Occipital lobe (tissue), 1 donor: ENCODE measurements at regions not wholly inside any gene's neighbourhood (a gene's known extent, or its start where the extent isn't known, plus 50 kb on each side); places are given as distances from the start of the nearest gene placed in this dataset.
"Not testable (repeated sequence)": the region's sequence is repeated elsewhere in the genome, so short reads cannot be mapped to it uniquely, and the experiment has no call there.

Experiments
- DNase-seq: peaks from one replicate; lab custom pipeline; 2025; lab: John Stamatoyannopoulos, UW

GRCh38 chr4:132085105-132085504, 1064.0 kb upstream of the PCDH10 start:
- DNase-seq: no peak

DNA sequence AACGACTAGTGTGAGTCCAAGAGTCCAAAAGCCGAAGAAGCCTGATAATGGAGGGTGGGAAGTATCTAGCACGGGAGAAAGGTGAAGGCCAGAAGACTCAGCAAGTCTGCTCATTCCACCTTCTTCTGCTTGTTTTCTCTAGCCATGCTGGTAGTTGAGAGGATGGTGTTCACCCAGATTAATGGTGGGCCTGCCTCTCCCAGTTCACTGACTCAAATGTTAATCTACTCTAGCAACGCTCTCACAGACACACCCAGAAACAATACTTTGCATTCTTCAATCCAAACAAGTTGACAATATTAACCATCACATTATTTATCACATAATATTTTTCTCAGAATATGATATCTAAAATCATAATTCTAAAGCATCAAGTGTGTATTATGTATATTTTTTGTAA, 1055.1 kb upstream of the PCDH10 start:
- no peak for DNase-seq

DNA sequence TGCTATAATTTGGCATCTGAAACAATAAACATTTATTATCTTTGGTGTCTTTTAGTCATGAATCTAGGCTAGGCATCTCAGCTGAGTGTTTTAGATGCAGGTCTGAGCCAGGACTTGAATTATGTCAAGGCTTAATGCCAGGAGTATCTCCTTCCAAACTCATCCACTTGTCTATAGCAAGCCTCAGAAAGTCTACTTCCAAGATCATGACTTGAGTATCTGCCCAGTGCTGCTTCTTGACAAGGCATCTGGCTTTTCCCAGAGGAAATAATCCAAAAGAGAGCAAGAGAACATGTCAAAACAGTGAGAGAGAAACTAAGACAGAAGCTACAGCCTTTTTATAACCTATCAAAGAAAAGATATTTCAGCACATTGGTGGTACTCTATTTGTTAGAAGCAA, 1052.1 kb upstream of the PCDH10 start:
- no peak for DNase-seq

DNA sequence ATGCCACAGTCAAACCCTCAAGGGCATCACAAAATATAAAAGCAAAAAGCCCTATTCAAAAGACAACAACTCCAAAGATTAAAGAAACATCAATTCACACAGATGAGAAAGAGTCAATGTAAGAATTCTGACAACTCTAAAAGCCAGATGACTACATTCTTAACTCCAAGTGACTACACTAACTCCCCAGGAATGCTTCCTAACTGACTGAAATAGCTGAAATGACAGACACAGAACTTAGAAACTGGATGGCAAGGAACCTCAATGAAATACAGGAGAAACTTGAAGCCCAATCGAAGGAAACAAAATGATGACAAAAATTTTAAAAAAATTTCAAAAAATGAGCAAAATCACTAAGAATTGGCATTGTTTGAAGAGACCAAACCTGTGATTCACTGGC, 1047.6 kb upstream of the PCDH10 start:
- no peak for DNase-seq

DNA sequence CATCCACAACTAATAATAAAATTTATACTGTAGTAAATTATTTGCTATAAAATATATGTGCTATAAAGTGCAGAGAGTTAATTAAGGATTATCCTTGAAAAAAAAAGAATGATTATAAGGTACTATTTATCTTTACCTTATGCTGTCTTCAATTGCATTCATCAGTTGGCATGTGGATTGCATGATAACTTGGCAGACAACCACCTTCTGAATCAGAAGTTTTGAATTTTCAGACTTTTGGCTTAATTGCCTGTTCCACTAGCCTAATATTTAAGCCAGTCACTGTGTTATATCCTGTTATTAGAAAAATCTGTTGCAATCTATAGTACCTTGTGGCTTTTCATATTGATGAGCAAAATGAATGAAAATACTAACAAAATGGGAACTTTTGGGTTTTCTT, 1040.3 kb upstream of the PCDH10 start:
- no peak for DNase-seq

GRCh38 chr4:132114885-132115284, 1034.2 kb upstream of the PCDH10 start:
- DNase-seq: no peak

- not testable (repeated sequence) for DNase-seq
Measured at GRCh38 chr4:132122741-132123140, 1026.4 kb upstream of the PCDH10 start.

DNA sequence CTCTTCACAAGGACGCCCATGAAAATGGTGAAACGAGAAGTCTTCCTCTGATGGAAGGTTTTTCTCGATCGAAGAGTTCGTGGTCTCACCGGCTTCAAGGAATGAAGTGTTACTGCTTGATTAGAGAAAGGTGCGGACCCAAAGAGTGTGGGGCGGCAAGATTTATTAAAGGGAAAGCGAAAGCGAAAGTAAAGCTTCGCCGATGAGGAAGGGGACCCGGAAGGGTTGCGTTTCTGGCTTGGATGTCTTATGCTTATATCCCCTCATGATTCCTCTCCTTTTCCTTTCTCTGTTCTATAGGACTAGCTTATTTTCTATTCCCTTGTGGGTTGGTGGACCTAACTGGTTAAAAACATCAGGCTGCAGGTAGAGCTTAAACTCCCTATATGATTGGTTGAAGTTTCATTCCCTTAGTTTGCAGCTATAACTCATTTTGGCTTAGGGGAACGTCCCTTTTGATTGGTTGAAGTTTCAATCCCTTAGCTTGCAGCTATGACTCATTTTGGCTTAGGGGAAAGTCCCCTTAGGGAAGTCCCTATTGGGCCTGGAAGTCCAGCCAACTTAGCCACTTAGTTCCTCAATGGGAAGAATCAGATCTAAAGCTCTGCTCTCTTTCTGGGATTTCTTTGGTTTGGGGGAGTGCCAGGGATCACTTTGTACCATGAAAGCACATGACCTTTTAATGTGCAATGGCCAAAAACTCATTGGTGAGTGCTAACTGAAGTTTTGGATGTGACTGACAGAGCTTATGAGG, 1025.0 kb upstream of the PCDH10 start:
- DNase-seq: no peak

DNA sequence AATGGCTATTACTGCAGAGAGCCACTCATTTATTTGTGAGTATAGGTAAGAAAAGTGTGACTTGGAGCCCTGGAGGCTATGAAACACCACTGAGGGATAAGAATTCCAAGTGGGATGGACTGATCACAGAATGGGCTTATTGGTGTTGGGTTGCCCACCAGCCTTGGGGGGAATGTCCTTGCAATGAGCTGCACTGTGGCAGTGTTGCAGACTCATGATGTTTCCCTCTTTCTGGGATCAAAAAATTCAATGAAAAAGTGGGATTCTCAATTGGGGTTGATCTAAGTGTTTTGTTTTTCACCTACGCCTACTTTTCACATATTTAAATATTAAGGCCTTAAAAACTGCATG, 1024.5 kb upstream of the PCDH10 start:
- no peak for DNase-seq

DNA sequence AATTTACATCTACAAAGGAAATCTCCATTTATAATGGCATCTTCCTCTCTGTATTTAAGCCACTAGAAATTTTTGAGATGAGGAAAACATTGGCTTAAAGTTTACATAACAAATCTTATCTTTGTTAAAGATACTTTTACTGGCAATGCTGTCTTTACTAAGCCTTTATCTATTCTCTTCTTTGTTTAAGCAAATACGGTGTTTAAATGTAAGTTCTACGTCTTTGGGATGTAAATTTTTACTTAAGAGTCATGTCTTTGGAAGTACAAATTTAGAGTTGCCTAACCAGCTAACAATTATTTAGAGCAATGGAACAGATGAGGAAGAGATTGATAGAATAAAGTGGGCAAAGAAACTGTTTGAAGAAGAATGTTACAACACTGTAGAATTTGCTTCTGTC, 1024.0 kb upstream of the PCDH10 start:
- no peak for DNase-seq

DNA sequence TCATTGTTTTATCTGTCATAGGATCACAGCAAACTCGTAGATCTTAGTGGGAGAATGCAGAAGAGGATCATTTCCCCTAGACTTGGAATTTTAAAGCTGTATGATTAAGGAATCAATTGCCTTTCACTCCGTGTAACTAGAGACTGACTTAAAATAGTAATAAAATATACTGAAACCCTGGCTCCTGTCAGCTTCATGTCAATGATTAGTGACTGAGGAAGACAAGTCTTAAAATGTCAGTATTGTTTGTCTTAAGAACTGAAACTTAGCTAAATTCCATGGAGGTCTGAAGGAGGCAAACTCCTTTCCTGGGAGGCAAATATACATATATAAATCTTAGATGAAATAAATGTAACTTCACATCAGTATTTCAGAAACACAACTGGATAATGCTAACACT, 1016.7 kb upstream of the PCDH10 start:
- no peak for DNase-seq

GRCh38 chr4:132169660-132170059, 979.4 kb upstream of the PCDH10 start:
- no peak for DNase-seq

- no peak for DNase-seq
Measured at GRCh38 chr4:132180020-132180427, 969.1 kb upstream of the PCDH10 start.

GRCh38 chr4:132195176-132195575, 953.9 kb upstream of the PCDH10 start:
- no peak for DNase-seq

- no peak for DNase-seq
Measured at GRCh38 chr4:132203618-132204017, 945.5 kb upstream of the PCDH10 start.

- DNase-seq: no peak
Measured at GRCh38 chr4:132214519-132214918, 934.6 kb upstream of the PCDH10 start.

DNA sequence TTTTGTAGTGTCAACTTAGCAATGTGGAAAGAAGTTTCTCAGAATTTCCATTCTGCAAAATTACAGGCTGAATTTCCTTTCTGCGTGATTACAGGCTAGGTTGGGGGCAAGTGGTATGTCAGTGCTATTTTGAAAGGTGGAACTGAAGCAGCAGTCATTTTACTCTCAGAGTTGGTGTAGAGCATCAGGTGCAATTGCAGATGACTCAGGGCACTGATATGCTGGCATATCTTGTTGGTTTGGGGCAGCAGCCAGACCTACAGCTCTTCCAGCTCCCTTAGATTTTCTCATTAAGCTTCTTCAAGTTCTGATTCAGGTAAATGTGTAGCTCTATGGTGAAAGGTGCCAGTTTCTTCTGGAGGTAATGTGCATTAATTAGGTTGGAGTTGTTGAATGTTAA, 930.7 kb upstream of the PCDH10 start:
- no peak for DNase-seq

DNA sequence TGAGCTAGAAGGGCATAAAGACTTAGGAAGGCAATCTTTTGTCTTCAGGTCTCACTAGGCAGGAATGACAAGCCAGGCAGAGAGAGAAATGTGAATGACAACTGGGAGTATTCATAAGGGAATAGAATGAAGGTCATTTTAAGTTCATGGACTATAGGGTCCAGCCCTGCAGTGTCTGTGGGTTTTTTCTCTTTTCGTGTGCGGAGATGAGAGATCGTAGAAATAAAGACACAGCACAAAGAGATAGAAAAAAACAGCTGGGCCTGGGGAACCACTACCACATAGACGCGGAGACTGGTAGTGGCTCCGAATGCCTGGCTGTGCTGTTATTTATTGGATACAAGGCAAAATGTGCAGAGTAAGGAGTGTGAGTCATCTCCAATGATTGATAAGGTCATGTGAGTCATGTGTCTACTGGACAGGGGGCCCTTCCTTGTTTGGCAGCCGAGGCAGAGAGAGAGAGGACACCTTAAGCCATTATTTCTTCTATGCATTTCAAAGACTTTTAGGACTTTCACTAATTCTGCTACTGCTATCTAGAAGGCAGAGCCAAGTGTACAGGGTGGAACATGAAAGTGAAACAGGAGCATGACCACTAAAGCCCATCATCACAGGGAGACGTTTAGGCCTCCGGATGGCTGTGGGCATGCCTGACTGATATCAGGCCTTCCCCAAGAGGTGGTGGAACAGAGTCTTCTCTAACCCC, 921.8 kb upstream of the PCDH10 start:
- no peak for DNase-seq

DNA sequence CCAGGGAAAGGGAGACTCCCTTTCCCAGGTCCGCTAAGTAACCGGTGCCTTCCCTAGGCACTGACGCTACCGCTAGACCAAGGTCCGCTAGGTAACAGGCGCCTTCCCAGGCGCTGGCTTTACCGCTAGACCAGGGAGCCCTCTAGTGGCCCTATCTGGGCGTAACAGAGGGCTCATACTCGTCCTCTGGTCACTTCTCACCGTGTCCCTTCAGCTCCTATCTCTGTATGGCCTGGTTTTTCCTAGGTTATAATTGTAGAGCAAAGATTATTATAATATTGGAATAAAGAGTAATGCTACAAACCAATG, 921.3 kb upstream of the PCDH10 start:
- DNase-seq: not testable (repeated sequence)

DNA sequence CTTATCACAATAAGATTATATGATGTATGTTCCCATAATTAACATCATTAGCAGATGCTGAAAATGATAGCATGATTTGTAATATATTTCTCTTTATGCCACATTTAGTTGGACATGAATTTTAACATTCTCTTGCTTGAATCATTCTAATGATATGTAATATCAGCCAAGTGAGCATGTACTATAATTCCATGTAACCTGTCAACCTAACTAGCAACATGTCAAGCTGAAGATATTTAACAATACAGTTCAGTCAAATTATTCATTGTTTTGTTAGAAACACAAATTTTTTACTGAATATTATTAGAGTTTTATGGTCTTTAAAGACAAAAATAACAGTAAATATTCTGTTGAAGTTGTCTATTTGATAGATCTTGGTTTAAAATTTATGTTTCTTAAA, 920.4 kb upstream of the PCDH10 start:
- no peak for DNase-seq

GRCh38 chr4:132230025-132230424, 919.1 kb upstream of the PCDH10 start:
- no peak for DNase-seq

DNA sequence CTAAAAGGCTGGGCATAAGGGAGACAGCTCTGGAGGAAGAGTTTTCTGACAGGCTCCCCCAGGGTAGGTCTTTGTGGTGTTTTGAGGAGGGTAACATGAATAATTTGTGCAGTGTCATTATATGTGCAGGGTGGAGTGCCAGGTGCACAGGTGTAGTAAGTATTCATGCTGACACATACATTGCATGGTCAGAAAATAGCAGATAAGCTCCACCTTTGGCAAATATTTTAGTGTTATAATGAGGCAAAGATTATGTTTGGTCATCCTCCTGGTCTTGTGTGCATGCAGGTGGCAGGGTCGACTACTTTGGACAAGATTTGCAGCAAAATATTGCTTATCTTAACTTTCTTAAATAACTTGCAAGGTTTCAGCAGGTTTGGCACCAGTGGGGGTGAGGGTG, 910.4 kb upstream of the PCDH10 start:
- no peak for DNase-seq

GRCh38 chr4:132240081-132240480, 909.0 kb upstream of the PCDH10 start:
- DNase-seq: no peak

GRCh38 chr4:132245319-132245718, 903.8 kb upstream of the PCDH10 start:
- DNase-seq: no peak
